ENCODE measurements at regions not wholly inside any gene's neighbourhood (a gene's known extent, or its start where the extent isn't known, plus 50 kb on each side); places are given as distances from the start of the nearest gene placed in this dataset.

DNA sequence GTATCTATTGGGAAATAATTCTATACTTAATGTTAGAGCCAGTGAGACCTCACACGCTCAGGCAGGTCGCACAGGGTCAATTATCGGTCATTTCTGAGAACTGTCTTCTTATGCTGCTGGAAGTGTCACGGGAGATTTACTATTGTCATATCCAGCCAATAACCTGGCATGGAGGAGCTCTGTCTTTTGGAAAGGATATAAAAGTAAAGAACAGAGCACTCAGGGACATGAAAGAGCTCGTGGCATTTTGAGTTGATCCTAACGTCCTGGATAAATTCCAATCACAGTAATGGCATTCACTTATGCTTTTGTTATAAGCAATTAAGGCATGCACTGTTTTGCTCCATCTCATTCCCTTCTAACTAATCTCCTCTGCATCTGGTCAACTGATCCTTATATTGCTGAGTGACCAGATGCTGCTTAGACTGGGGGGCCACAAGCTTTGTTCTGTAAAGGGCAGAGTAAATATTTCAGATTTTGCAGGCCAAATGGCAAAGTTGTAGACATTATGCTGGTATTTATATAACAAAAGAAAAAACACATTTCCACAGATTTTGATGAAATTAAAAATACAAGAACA is 453.5 kb upstream of the SMIM21 start:
- CTCF ChIA-PET, result interaction anchor here (1.1 kb wide), 1 partner anchor 27 kb away, joined by 3 read pairs; no protein-coding TSS in a partner anchor
- Mint-ChIP-seq H3K9me3 (peaks cover 9% of the 10 kb centered on the region), H3K27me3 (no peaks in the 10 kb centered on the region), H3K4me1 (no peaks in the 10 kb centered on the region), H3K4me3 (no peak overlapping the region), H3K27ac (no peak overlapping the region), H3K36me3 (no peaks in the 10 kb centered on the region)
- no peak for DNase-seq

DNA sequence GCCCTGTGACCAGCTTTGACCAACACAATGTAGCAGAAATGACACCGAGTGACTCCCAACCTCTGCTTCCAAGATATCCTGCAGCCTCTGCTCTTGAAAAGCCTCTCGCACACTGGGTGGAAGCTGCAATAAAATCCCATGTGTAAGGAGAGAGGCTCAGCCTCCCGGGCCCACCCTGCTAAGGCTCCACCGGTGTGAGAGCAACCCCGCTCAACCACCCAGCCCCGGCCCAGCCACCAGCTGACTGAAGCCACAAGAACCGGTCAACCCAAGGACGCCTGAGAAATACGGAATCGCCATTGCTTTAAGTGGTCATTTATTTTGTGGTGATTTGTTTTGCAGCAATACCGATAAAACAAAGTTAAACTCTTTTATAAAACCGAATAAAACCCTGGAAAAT is 452.8 kb upstream of the SMIM21 start:
- Mint-ChIP-seq H3K27ac (no peak overlapping the region), H3K36me3 (no peaks in the 10 kb centered on the region), H3K4me1 (no peaks in the 10 kb centered on the region), H3K9me3 (peaks cover 9% of the 10 kb centered on the region), H3K4me3 (no peak overlapping the region), H3K27me3 (no peaks in the 10 kb centered on the region)
- CTCF ChIA-PET, result interaction anchor here (1.1 kb wide), 1 partner anchor 26 kb away, joined by 3 read pairs; no protein-coding TSS in a partner anchor
- DNase-seq, result no peak

GRCh38 chr18:75879196-75879595 is 451.7 kb upstream of the SMIM21 start:
- Mint-ChIP-seq H3K4me3 (no peak overlapping the region), H3K27ac (no peak overlapping the region), H3K4me1 (no peaks in the 10 kb centered on the region), H3K9me3 (peaks cover 9% of the 10 kb centered on the region), H3K27me3 (no peaks in the 10 kb centered on the region), H3K36me3 (no peaks in the 10 kb centered on the region)
- CTCF ChIA-PET, result no interaction called here
- DNase-seq, result no peak

DNA sequence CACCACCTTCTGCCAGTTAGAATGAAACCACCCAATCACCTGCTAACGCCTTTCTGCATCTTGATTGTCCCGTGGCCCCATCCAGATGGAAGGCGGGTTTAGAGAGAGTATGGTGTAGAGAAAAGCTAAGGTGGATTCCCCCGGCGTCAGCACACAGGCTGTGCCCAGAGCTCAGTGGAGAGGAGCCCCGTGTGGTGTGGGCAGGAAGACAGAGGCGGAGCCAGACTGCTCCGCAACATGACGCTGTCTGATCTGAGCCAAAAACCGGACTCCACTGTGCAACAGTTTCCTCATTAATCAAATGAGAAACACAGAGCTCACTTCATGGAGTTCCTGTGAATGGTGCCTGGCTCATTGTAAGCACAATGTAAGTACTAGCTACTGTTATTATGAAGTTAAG is 448.1 kb upstream of the SMIM21 start:
- H3K36me3 Mint-ChIP-seq, result no peaks in the 10 kb centered on the region
- no peak overlapping the region for H3K4me3 Mint-ChIP-seq
- CTCF ChIA-PET, result no interaction called here
- no peaks in the 10 kb centered on the region for H3K4me1 Mint-ChIP-seq
- H3K9me3 Mint-ChIP-seq, result peaks cover 9% of the 10 kb centered on the region
- H3K27ac Mint-ChIP-seq, result no peak overlapping the region
- H3K27me3 Mint-ChIP-seq, result peaks cover 4% of the 10 kb centered on the region
- DNase-seq, result no peak

- Mint-ChIP-seq H3K27ac (no peak overlapping the region), H3K9me3 (peaks cover 9% of the 10 kb centered on the region), H3K4me3 (no peak overlapping the region), H3K4me1 (no peaks in the 10 kb centered on the region), H3K27me3 (peaks cover 4% of the 10 kb centered on the region), H3K36me3 (no peaks in the 10 kb centered on the region)
- no peak for DNase-seq
- CTCF ChIA-PET, result no interaction called here
These were observed 447.0 kb upstream of the SMIM21 start for GRCh38 chr18:75874401-75875089.

DNA sequence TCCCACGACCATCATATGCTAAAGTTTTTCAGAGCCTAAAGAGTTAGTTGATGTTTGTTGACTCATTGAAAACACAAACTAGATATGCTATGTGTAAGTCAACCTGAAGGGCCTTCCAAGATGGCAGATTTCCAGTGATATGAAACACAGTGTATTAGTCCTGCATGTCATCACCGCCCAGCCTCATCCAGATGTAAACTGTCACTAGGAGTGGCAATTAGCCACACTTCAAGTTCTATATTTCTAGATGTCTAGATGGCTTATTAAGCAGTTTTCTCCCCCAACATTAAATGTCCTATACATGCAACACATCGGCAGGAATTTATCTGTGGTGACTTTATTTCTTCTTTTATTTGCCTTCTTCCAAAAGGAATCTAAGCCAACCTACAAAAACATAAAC is 444.1 kb upstream of the SMIM21 start:
- no peak overlapping the region for H3K4me3 Mint-ChIP-seq
- no peak for DNase-seq
- H3K4me1 Mint-ChIP-seq, result no peaks in the 10 kb centered on the region
- H3K27ac Mint-ChIP-seq, result no peak overlapping the region
- no peaks in the 10 kb centered on the region for H3K36me3 Mint-ChIP-seq
- peaks cover 4% of the 10 kb centered on the region for H3K27me3 Mint-ChIP-seq
- H3K9me3 Mint-ChIP-seq, result no peaks in the 10 kb centered on the region
- CTCF ChIA-PET, result no interaction called here

DNA sequence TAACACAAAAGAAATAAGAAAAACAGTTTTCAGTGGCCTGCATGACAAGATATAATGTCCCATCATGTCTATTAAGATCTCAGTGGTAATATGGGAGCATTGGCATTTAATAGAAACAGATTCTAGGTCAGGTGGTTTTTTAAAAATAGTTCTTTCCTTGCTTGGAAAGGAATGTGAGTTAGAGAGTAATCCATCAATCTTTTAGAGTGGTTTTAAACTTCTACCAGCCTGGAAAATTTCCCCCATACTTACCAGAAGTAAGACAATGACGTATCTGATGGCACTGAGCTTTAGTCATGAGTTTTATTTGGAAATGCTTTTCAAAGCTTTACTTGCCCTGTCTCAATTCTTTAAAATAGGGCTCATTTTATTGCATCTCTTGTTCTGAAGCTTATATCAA is 441.7 kb upstream of the SMIM21 start:
- Mint-ChIP-seq H3K27me3 (peaks cover 4% of the 10 kb centered on the region), H3K4me1 (no peaks in the 10 kb centered on the region), H3K27ac (no peak overlapping the region), H3K36me3 (no peaks in the 10 kb centered on the region), H3K9me3 (no peaks in the 10 kb centered on the region), H3K4me3 (no peak overlapping the region)
- CTCF ChIA-PET, result no interaction called here
- DNase-seq, result no peak

DNA sequence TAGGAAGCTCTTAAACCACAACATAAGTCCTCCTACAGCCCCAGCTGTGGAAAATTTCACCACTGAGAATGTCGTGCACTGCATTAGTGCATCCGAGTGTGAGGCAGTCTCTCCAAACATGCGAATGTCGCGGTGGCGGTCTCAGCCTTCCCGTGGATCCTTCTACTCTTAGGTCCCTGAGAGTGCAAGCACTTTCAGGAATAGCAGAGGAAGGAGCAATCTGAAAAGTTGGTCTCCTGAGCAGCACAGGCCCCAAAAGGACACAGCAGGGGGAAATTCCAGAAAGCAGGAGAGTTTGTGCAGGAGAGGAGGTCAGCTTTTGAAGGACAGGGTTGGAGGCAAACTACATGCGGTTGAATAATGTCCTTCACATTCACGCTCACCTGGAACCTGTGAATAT is 440.5 kb upstream of the SMIM21 start:
- H3K9me3 Mint-ChIP-seq, result no peaks in the 10 kb centered on the region
- CTCF ChIA-PET, result no interaction called here
- peaks cover 4% of the 10 kb centered on the region for H3K27me3 Mint-ChIP-seq
- H3K4me1 Mint-ChIP-seq, result no peaks in the 10 kb centered on the region
- H3K27ac Mint-ChIP-seq, result no peak overlapping the region
- no peak for DNase-seq
- H3K36me3 Mint-ChIP-seq, result no peaks in the 10 kb centered on the region
- H3K4me3 Mint-ChIP-seq, result no peak overlapping the region

DNA sequence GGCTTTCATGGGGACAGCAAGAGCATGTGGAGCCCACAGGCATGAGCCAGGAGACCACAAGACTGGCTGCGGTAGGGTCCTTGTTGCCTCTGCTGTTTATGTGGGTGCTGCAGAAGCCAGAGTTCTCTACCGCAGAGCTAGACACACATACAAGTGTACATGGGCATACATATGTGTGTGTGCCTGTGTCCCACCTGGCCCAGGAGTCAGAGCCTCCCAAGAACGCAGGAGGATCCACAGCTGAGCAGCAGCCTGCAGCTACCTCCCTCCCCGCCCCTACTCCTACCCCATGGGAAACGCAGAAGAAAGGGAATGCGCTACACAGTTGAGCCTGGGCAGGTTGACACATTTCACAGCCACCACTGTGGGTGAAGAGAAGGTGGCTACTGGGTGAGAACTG is 438.1 kb upstream of the SMIM21 start:
- CTCF ChIA-PET, result no interaction called here
- no peaks in the 10 kb centered on the region for H3K27me3 Mint-ChIP-seq
- H3K4me3 Mint-ChIP-seq, result no peak overlapping the region
- H3K36me3 Mint-ChIP-seq, result no peaks in the 10 kb centered on the region
- H3K4me1 Mint-ChIP-seq, result no peaks in the 10 kb centered on the region
- H3K27ac Mint-ChIP-seq, result no peak overlapping the region
- no peak for DNase-seq
- no peaks in the 10 kb centered on the region for H3K9me3 Mint-ChIP-seq

DNA sequence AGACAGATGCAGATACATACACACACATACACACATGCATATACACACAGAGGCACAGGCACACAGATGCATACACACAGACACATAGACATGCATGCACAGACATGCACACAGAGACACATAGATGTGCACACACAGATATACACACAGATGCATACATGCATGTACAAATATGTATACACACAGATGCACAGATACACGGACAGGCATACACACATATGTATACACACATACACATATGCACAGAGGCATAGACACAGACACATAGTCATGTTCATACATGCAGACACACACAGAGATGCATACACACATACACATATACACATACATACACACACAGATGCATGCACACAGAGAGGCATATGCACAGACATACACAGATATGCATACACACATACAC is 437.3 kb upstream of the SMIM21 start:
- no peaks in the 10 kb centered on the region for H3K9me3 Mint-ChIP-seq
- no peak overlapping the region for H3K27ac Mint-ChIP-seq
- H3K4me1 Mint-ChIP-seq, result no peaks in the 10 kb centered on the region
- H3K36me3 Mint-ChIP-seq, result no peaks in the 10 kb centered on the region
- DNase-seq, result no peak
- H3K27me3 Mint-ChIP-seq, result peaks cover 3% of the 10 kb centered on the region
- no peak overlapping the region for H3K4me3 Mint-ChIP-seq
- CTCF ChIA-PET, result no interaction called here

DNA sequence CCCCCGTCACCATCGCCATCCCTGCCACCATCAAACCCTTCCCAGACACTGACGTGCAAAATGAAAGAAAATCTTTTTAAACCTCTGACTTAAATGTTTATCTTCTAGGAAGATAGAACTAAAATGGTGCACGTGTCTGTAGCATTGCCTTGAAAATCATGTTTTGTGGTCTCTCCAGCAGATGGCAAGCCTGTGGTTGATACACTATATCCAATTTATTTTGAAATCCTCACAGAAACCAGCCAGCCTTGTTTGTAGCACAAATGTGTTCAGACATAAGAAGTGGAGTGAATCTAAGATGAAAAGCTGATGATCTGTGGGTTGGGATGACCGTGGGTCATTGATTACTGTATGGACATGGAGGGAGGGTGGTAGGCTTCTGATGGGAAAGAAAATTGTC is 436.2 kb upstream of the SMIM21 start:
- Mint-ChIP-seq H3K9me3 (no peaks in the 10 kb centered on the region), H3K36me3 (no peaks in the 10 kb centered on the region), H3K4me3 (no peak overlapping the region), H3K27me3 (peaks cover 5% of the 10 kb centered on the region), H3K4me1 (no peaks in the 10 kb centered on the region), H3K27ac (no peak overlapping the region)
- CTCF ChIA-PET, result no interaction called here
- no peak for DNase-seq

- DNase-seq, result no peak
- CTCF ChIA-PET, result no interaction called here
- Mint-ChIP-seq H3K9me3 (no peaks in the 10 kb centered on the region), H3K4me1 (no peaks in the 10 kb centered on the region), H3K4me3 (no peak overlapping the region), H3K36me3 (no peaks in the 10 kb centered on the region), H3K27me3 (peaks cover 5% of the 10 kb centered on the region), H3K27ac (no peak overlapping the region)
These were observed 435.0 kb upstream of the SMIM21 start for GRCh38 chr18:75862458-75862857.

GRCh38 chr18:75860166-75860565 is 432.7 kb upstream of the SMIM21 start:
- Mint-ChIP-seq H3K27me3 (peaks cover 5% of the 10 kb centered on the region), H3K36me3 (no peaks in the 10 kb centered on the region), H3K9me3 (no peaks in the 10 kb centered on the region), H3K4me1 (no peaks in the 10 kb centered on the region), H3K4me3 (no peak overlapping the region), H3K27ac (no peak overlapping the region)
- DNase-seq, result no peak
- CTCF ChIA-PET, result no interaction called here

DNA sequence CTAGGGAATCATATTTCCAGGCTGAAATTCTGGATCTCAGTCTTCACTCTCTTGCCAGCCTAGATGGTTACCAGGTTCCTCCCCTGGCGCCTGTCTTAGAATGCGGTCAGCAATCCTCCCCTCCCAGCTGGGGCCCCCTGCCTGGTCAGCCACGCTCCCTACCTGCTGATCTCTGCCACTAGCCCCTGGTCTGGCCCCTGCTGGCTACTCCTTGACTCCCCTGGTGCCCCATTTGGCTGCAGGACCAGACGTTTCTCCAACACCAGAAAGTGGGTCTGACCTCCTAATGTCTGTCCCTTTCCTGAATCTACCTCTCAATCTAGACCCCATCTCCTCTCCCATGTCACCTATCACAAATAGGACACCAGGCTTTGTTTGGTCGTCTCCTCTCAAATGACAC is 432.0 kb upstream of the SMIM21 start:
- CTCF ChIA-PET, result no interaction called here
- no peak for DNase-seq
- no peaks in the 10 kb centered on the region for H3K36me3 Mint-ChIP-seq
- no peak overlapping the region for H3K27ac Mint-ChIP-seq
- no peaks in the 10 kb centered on the region for H3K9me3 Mint-ChIP-seq
- peaks cover 5% of the 10 kb centered on the region for H3K27me3 Mint-ChIP-seq
- no peaks in the 10 kb centered on the region for H3K4me1 Mint-ChIP-seq
- H3K4me3 Mint-ChIP-seq, result no peak overlapping the region

DNA sequence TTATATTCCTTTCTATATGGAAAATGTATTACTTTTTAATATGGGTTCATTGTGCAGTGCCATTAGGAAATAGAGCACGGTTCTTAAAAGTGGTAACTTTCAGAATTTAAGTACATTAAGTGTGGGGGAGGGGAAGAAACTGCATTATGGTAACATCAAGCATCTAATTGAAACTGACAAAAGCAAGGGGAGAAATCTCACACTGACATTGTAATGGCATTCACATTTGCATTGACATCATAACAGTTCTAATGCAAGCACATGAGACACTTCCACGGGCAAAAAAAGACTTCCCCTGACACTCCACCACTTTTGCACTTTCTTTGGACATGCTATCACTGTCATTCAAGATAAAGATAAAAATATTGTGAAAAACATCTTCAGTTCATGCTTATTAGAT is 431.3 kb upstream of the SMIM21 start:
- Mint-ChIP-seq H3K4me1 (no peaks in the 10 kb centered on the region), H3K27me3 (peaks cover 5% of the 10 kb centered on the region), H3K36me3 (no peaks in the 10 kb centered on the region), H3K9me3 (no peaks in the 10 kb centered on the region), H3K4me3 (no peak overlapping the region), H3K27ac (no peak overlapping the region)
- CTCF ChIA-PET, result no interaction called here
- DNase-seq, result no peak

Measured in activated naive CD4-positive, alpha-beta T cell treated with anti-CD3 and anti-CD28 coated beads, Interleukin-2, amount 10 ng/mL, durations not matched to agents 7 days and 5 days (primary cell).